HCT116 (cell line): ENCODE measurements at regions not wholly inside any gene's neighbourhood (a gene's known extent, or its start where the extent isn't known, plus 50 kb on each side); places are given as distances from the start of the nearest gene placed in this dataset.

Experiments
- EZH2 ChIP-seq: fragments of 200-600 bp; sonication (generic); IDR thresholded peaks from 2 replicates; pipeline ENCODE4 v1.6.1; 2017; ENCODE audit warnings: antibody characterized with exemption, mixed run types
- JUND ChIP-seq: IDR thresholded peaks from 2 replicates; pipeline ENCODE4 v1.6.1; 2012
- POLR2A ChIP-seq: IDR thresholded peaks from 2 replicates; pipeline ENCODE4 v1.7.0; 2011; ENCODE audit warnings: borderline replicate concordance; ENCODE audit not compliant: insufficient read depth, insufficient read length; ENCODE audit errors: extremely low read depth
- RAD21 ChIP-seq: IDR thresholded peaks from 2 replicates; pipeline ENCODE4 v1.6.1; 2012; ENCODE audit warnings: low read depth, mild to moderate bottlenecking
- ZNF274 ChIP-seq: fragments of 200-500 bp; sonication (Bioruptor generic); IDR thresholded peaks from 2 replicates; pipeline ENCODE4 v1.6.1; 2014; ENCODE audit warnings: mild to moderate bottlenecking, low read depth, low read length, inconsistent platforms
- TF ChIP-seq, protein P1 (sequence below), 3 experiments: fragments of 200-600 bp in 1 of 3; sonication (generic) in 1 of 3; IDR thresholded peaks in 2 of 3; conservative IDR thresholded peaks in 1 of 3; 2 replicates each; pipeline ENCODE4 v1.5.1; 2012 to 2017; ENCODE audit warnings: low read depth in 2 of 3, low read length in 2 of 3, antibody characterized with exemption in 1 of 3, borderline replicate concordance in 1 of 3, control low read depth in 1 of 3, mild to moderate bottlenecking in 1 of 3, mixed read lengths in 1 of 3, mixed run types in 1 of 3, moderate library complexity in 1 of 3; ENCODE audit not compliant: insufficient read depth in 1 of 3

DNA sequence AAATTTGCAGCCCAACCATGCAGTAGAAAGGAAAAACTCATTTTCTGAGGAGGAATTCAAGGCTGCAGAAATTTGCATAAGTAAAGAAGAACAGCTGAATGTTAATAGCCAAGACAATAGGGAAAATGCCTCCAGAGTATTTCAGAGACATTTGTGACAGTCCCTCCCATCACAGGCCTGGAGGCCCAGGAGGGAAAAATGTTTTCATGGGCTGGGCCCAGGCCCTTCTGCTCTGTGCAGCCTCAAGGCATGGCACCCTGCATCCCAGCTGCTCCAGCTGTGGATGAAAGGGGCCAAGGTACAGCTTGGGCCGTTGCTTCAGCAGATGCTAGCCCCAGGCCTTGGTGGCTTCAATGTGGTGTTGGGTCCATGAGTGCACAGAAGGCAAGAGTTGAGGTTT, 62.3 kb downstream of the ATXN7L3B start:
- TF ChIP-seq JUND (no peak), ZNF274 (no peak), EZH2 (no peak), POLR2A (no peak), RAD21 (no peak)
- TF ChIP-seq, protein P1, sequence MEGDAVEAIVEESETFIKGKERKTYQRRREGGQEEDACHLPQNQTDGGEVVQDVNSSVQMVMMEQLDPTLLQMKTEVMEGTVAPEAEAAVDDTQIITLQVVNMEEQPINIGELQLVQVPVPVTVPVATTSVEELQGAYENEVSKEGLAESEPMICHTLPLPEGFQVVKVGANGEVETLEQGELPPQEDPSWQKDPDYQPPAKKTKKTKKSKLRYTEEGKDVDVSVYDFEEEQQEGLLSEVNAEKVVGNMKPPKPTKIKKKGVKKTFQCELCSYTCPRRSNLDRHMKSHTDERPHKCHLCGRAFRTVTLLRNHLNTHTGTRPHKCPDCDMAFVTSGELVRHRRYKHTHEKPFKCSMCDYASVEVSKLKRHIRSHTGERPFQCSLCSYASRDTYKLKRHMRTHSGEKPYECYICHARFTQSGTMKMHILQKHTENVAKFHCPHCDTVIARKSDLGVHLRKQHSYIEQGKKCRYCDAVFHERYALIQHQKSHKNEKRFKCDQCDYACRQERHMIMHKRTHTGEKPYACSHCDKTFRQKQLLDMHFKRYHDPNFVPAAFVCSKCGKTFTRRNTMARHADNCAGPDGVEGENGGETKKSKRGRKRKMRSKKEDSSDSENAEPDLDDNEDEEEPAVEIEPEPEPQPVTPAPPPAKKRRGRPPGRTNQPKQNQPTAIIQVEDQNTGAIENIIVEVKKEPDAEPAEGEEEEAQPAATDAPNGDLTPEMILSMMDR (IDR thresholded peaks at IDR 0.05 in 2 of 3, conservative IDR thresholded peaks at IDR 0.05 in 1 of 3; ENCODE audit: borderline replicate concordance in 1 of 3, insufficient read depth in 1 of 3, low read depth in 2 of 3, low read length in 2 of 3): no peak
